GM19463 (cell line): ENCODE measurements at regions not wholly inside any gene's neighbourhood (a gene's known extent, or its start where the extent isn't known, plus 50 kb on each side); places are given as distances from the start of the nearest gene placed in this dataset.

Experiments used
- ATAC-seq: cut with Tn5 transposase; IDR thresholded peaks from one replicate; pipeline ENCODE4 v1.9.1; 2021; ENCODE audit warnings: mild to moderate bottlenecking, moderate library complexity; ENCODE audit not compliant: unreplicated experiment

- no peak for ATAC-seq
These were observed 463.7 kb downstream of the DNAH5 start for GRCh38 chr5:13480834-13481233.

GRCh38 chr5:13478831-13479465 lies 465.5 kb downstream of the DNAH5 start:
- peak; percentile 68 for ATAC-seq

GRCh38 chr5:13477118-13477737 lies 467.3 kb downstream of the DNAH5 start:
- no peak for ATAC-seq

- ATAC-seq = no peak
These were observed 471.6 kb downstream of the DNAH5 start for GRCh38 chr5:13472842-13473241.

- ATAC-seq = no peak
These were observed 473.5 kb downstream of the DNAH5 start for GRCh38 chr5:13470975-13471374.

DNA sequence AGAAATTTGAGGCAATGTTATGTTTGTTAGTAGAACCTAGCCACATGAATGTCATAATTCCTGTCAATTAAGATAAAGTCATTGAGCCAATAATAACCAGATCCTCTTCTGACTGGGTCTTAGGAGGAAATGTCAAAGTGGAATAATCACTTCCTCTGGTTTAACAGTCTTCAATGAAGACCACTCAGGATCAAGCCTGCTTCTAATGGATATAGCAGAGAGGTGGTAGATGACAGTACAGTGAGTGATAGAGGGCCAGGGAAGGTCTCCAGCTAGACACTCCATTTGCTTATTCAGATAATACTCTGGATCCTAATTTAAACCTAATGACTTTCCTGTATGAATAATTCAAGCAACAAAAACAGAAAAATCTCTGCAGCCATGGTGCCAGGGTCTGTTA lies 474.2 kb downstream of the DNAH5 start:
- ATAC-seq = no peak

GRCh38 chr5:13464532-13465193 lies 479.8 kb downstream of the DNAH5 start:
- no peak for ATAC-seq

DNA sequence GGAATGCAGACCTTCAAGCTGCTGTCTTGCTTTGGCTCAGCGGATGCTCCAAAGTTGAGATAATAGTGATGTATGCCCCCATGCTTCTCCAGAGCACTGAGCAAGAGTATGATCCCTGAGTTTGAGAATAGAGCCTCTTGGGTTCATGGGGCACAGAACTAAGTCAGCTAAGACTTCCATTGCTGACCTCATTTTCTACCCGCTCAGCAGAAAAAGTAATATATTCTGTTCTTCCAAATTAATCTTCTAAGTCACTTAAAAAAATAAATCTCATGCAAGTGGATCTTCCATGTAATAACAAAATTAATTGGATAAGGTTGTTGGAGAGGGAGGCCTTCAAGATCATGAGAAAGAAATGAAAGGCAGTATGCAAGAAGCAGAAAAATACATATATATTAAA lies 483.9 kb downstream of the DNAH5 start:
- no peak for ATAC-seq

DNA sequence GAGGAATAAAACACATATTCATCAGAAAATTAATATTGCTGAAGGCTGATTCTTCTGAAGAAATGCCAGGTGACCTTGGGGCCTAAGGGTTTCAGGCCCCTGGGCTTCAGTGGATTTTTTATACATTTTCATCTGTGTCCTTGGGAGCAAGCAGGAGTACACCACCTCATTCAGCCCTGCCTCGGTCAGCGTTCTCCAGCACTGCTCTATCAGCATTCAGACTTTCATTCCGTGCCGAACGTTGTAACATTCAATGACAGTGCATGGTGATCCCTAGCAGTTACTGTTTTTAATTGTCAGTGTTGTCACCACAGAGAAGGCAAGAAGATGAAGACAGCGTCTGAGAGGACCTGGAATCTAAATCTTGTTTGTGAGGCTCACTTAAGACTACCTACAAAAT lies 490.4 kb downstream of the DNAH5 start:
- no peak for ATAC-seq

GRCh38 chr5:13448843-13449242 lies 495.6 kb downstream of the DNAH5 start:
- ATAC-seq = no peak

DNA sequence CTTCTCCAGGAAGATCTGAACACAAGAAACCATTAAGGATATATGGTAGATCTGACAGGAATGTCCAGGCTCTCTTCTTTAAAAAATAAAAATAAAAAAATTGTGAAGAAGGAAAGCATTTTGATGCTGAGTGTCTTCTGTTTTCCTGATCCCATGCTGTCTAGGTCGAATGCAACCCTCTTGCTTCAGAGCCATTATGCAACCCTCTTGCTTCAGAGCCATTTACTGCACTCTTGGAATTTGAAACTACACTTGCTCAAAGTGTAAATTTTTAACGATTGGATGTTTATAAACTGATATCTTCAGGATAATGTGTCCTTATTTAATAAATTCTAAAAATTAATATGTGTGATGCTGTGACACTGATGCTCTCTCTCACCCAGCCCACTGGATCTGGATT lies 505.1 kb downstream of the DNAH5 start:
- no peak for ATAC-seq

GRCh38 chr5:13427827-13428557 lies 516.5 kb downstream of the DNAH5 start:
- no peak for ATAC-seq

- ATAC-seq = peak; percentile 60
These were observed 532.4 kb downstream of the DNAH5 start for GRCh38 chr5:13412040-13412595.

DNA sequence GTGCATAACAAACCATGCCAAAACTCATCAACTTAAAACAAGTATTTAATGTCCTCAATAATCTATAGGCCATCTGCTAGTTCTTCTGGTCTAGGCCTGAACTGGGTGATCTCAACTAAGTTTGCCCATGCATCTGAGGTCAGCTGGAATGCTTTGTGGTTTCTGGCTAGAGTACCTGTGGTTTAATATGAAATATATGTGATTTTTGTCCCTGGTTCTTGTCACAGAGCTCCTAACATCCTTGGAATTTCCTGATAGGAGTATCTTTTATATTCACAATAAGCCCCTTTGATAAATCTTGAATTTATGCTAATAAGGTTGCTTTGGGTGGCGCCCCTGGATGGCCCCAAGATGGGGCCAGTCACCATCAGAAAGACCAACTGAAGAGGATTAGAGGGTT lies 535.9 kb downstream of the DNAH5 start:
- ATAC-seq = no peak

DNA sequence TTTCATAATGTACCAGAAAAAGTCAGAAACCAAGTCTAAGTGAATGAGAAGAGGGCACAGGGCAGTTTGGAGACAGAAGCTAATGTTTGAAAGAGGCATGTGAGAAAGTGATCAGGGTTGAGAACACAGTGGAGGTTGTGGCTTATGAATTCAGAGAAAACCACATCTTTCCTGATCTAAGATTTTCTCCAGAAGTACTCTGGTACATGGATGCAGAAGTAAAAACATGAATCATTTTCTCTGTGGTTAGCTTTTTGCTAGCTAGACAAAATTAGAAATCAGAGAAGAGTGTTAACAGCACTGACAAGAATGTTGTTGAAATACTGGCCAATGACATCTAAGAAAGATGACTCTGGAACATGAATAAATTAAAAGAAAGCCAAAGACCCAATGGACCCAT lies 541.1 kb downstream of the DNAH5 start:
- no peak for ATAC-seq

- no peak for ATAC-seq
These were observed 559.4 kb downstream of the DNAH5 start for GRCh38 chr5:13385066-13385465.

DNA sequence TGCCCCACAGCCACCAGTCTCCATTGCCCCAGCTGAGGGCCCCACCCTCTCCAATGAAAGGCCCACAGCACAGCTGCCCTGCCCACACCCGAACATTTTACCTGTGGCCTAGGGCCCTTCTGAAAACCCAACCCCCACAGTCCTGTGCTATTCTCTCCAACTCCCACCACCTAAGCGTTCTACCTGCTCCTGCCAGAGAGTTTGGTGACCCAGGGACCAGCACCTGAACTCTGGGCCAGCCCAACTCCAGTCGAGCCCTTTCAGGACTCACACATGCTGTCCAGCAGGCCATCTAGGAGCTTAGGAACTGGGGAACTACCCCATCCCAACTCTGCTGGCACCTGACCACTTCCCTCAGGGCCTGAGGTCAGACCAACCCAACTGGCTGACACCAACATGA lies 562.3 kb downstream of the DNAH5 start:
- ATAC-seq = no peak

GRCh38 chr5:13378091-13378490 lies 566.4 kb downstream of the DNAH5 start:
- ATAC-seq = no peak

- ATAC-seq = no peak
These were observed 585.1 kb downstream of the DNAH5 start for GRCh38 chr5:13359344-13359743.

- ATAC-seq = no peak
These were observed 586.1 kb downstream of the DNAH5 start for GRCh38 chr5:13358342-13358741.

- ATAC-seq = no peak
These were observed 586.6 kb downstream of the DNAH5 start for GRCh38 chr5:13357929-13358328.
